Activated CD8-positive, alpha-beta memory T cell treated with anti-CD3 and anti-CD28 coated beads, Interleukin-2, amount 50 U/mL, for 48 hours (primary cell): ENCODE measurements at regions not wholly inside any gene's neighbourhood (a gene's known extent, or its start where the extent isn't known, plus 50 kb on each side); places are given as distances from the start of the nearest gene placed in this dataset.

Experiments
- DNase-seq: peaks from one replicate; pipeline ENCODE4 v3.0.0-alpha.2; 2020

GRCh38 chr9:38284588-38285051 lies 107.9 kb upstream of the ALDH1B1 start:
- no peak for DNase-seq

- no peak for DNase-seq
Observed at GRCh38 chr9:38284039-38284575, 108.4 kb upstream of the ALDH1B1 start.

GRCh38 chr9:38282756-38283155 lies 109.7 kb upstream of the ALDH1B1 start:
- DNase-seq: no peak

- no peak for DNase-seq
Observed at GRCh38 chr9:38281917-38282316, 110.6 kb upstream of the ALDH1B1 start.

GRCh38 chr9:38281196-38281595 lies 111.3 kb upstream of the ALDH1B1 start:
- DNase-seq: no peak

- DNase-seq: no peak
Observed at GRCh38 chr9:38280251-38280800, 112.2 kb upstream of the ALDH1B1 start.

GRCh38 chr9:38278931-38279679 lies 113.4 kb upstream of the ALDH1B1 start:
- DNase-seq: no peak

GRCh38 chr9:38278457-38278856 lies 114.0 kb upstream of the ALDH1B1 start:
- no peak for DNase-seq

GRCh38 chr9:38277601-38278200 lies 114.8 kb upstream of the ALDH1B1 start:
- DNase-seq: no peak

GRCh38 chr9:38276771-38277439 lies 115.6 kb upstream of the ALDH1B1 start:
- DNase-seq: no peak

- no peak for DNase-seq
Observed at GRCh38 chr9:38274800-38275199, 117.7 kb upstream of the ALDH1B1 start.

GRCh38 chr9:38272710-38273109 lies 119.8 kb upstream of the ALDH1B1 start:
- DNase-seq: no peak

- no peak for DNase-seq
Observed at GRCh38 chr9:38271666-38272241, 120.7 kb upstream of the ALDH1B1 start.

GRCh38 chr9:38269775-38270174 lies 122.7 kb upstream of the ALDH1B1 start:
- no peak for DNase-seq

GRCh38 chr9:38263532-38263931 lies 129.0 kb upstream of the ALDH1B1 start:
- DNase-seq: no peak

GRCh38 chr9:38259519-38260218 lies 132.8 kb upstream of the ALDH1B1 start:
- no peak for DNase-seq

- no peak for DNase-seq
Observed at GRCh38 chr9:38259056-38259455, 133.4 kb upstream of the ALDH1B1 start.

- DNase-seq: no peak
Observed at GRCh38 chr9:38257626-38258215, 134.8 kb upstream of the ALDH1B1 start.

- DNase-seq: no peak
Observed at GRCh38 chr9:38256461-38256860, 136.0 kb upstream of the ALDH1B1 start.

- DNase-seq: no peak
Observed at GRCh38 chr9:38255599-38255998, 136.9 kb upstream of the ALDH1B1 start.

GRCh38 chr9:38254756-38255155 lies 137.7 kb upstream of the ALDH1B1 start:
- no peak for DNase-seq

- DNase-seq: no peak
Observed at GRCh38 chr9:38254151-38254550, 138.4 kb upstream of the ALDH1B1 start.
